ENCODE measurements at regions not wholly inside any gene's neighbourhood (a gene's known extent, or its start where the extent isn't known, plus 50 kb on each side); places are given as distances from the start of the nearest gene placed in this dataset.
"Not testable (repeated sequence)": the region's sequence is repeated elsewhere in the genome, so short reads cannot be mapped to it uniquely, and the experiment has no call there.

DNA sequence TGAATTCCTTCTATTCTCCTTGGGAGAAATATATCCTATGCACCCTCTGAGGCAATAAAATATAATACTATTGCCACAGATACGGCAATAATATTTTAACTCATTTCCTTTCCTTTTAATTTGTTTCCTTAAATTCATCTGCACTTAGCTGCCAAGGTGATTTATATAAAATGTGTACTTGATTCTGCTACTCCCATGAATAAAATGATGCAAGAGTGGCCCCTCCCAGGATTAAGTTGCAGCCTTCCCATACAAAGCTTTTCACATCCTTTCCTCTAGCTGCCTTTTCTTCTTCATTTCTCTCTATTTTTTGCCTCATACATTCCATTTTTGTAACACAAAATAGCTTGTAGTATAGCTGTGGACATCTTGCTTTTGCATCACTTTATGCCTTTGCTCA lies 464.1 kb upstream of the ZEB2 start:
- no peak for FAIRE-seq
- no peak for DNase-seq (ENCODE audit: low spot score in 2 of 2)

GRCh38 chr2:144983107-144983506 lies 463.2 kb upstream of the ZEB2 start:
- DNase-seq (ENCODE audit: low spot score in 2 of 2) (no peak), FAIRE-seq (no peak)

- no peak for FAIRE-seq
- DNase-seq (ENCODE audit: low spot score in 2 of 2), result no peak
These were observed 462.6 kb upstream of the ZEB2 start for GRCh38 chr2:144982481-144982880.

GRCh38 chr2:144975881-144976280 lies 456.0 kb upstream of the ZEB2 start:
- peak; percentile 17 to 21 for DNase-seq (ENCODE audit: low spot score in 2 of 2)
- peak; percentile 96 for FAIRE-seq

DNA sequence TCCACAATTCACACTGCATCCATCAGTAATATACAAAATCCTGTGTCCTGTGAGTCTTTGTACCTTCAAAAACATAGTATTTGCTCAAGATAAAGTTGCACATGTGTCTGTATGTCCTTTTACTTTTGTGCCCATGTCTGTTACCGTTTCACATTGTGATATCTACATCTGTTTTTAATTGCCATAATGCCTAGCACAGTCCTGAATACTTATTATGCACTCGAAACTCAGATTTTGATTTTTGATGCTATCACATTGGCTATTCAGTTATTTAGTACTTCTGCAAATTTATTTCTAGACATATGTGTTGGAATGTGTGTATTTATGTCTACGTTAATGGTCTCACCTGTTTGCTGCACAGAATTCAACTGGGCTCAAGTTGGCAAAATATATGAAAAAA lies 452.8 kb upstream of the ZEB2 start:
- DNase-seq (ENCODE audit: low spot score in 2 of 2) (no peak), FAIRE-seq (no peak)

DNA sequence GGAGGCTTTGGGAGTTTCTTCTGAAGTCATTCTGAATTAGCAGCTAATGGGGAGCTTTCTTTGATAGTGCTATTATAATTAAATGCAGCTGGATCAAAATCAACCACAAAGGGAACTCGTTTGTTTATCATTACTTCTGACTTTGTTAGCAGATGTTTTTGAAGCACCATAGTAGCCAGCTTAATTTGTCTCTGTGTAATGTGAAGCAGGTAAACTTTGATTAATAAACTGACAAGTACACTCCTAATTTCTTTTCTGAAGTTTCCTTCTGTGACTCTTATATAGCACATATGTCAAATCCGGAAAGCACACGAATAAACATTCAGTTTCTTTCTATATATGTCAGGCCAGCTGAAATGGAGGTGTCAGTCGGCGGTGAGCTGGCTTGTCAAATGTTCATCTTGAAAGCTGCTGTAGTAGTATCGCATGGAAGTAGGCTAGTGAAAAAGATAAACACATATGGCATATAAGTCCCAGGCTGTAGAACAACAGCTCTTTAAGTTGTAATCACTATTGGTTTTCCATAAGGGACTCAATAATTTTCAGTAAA lies 451.9 kb upstream of the ZEB2 start:
- no peak for DNase-seq (ENCODE audit: low spot score in 2 of 2)

DNA sequence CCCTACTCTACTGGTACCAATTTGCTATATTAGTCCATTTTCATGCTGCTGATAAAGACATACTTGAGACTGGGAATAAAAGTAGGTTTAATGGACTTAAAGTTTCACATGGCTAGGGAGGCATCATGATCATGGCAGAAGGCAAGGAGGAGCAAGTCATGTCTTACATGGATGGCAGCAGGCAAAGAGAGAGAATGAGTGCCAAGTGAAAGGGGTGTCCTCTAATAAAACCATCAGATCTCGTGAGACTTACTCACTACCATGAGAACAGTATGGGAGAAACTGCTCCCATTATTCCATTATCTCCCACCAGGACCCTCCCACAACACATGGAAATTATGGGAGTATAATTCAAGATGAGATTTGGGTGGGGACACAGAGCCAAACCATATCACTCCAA lies 450.5 kb upstream of the ZEB2 start:
- not testable (repeated sequence) for FAIRE-seq; DNase-seq (ENCODE audit: low spot score in 2 of 2)

More for the DNA sequence above, 451.9 kb upstream of the ZEB2 start:
- FAIRE-seq, result no peak

DNA sequence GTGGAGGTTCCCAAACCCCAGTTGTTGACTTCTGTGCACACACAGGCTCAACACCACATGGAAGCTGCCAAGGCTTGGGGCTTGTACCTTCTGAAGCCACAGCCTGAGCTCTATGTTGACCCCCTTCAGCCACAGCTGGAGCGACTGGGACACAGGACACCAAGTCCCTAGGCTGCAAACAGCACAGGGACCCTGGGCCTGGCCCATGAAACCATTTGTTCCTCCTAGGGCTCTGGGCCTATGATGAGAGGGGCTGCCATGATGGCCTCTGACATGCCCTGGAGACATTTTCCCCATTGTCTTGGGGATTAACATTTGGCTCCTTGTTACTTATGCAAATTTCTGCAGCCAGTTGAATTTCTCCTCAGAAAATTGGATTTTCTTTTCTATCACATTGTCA lies 449.6 kb upstream of the ZEB2 start:
- FAIRE-seq; DNase-seq (ENCODE audit: low spot score in 2 of 2): not testable (repeated sequence)

DNA sequence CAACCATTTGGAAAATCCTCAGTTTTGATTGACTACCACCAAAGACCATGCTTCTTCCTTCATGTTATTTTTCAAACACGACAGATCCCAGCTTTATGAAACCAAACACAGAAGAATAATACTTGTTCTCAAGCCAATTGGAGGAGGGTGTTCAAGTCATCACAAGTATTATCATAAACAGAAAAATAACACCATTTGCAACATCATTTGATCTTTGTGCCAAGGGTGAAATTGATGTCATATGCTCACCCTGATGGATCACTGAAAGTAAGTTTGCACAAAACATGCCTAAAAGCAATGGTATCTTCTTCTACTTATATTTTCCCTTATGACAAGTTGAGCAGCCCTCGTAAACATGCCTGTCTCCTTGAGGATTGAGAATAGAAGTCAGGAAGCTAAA lies 448.0 kb upstream of the ZEB2 start:
- no peak for FAIRE-seq
- DNase-seq (ENCODE audit: low spot score in 2 of 2), result no peak

DNA sequence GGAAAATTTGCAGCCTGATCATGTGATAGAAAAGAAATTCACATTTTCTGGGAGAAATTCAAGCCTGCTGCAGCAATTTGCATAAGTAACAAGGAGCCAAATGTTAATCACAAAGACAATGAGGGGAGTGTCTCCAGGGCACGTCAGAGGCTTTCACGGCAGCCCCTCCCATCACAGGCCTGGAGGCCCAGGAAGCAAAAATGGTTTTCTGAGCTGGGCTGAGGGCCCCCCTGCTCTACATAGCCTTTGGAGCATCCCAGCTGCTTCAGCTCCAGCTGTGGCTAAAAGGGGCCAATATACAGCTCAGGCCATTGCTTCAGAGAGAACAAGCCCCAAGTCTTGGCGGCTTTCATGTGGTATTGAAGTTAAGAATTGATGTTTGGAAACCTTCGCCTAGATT lies 445.3 kb upstream of the ZEB2 start:
- DNase-seq (ENCODE audit: low spot score in 2 of 2) (no peak), FAIRE-seq (no peak)

DNA sequence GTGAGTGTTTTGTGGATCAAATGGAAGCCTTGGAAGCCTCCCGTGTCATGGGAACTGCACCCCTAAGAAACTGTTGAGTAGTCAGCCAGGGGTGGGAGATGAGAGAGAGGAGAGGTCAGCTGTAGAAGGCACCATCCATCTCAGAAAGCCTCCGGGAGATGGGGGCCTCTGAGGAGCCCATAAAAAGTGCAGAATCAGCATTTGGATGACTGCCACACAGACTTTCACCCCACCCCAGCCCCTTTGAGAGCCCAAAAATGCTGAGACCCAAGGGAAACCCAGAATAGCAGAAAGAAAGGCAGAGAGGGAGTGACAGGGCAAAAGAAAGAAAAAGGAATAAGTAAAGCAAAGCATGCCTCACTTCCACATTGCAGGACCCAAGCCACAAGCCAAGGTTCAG lies 443.1 kb upstream of the ZEB2 start:
- DNase-seq (ENCODE audit: low spot score in 2 of 2) (no peak), FAIRE-seq (no peak)

DNA sequence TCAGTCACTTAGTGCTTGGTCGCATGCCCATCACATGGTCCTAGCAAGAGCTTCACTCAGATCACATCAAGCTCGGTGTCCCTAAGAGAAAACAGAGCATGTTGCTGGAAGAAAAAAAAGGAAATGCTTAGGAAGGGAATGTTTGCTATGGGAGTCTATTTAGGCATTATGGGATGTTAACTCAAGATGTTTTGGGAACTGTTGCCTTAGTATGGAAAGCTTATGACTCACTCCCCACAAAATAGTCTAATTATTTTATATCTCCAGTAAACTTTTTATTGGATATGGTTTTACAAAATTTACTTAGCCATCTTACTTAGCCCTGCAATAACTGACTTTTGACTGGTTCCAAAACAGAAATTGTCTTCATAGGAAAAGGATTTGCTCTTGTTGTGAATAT lies 439.5 kb upstream of the ZEB2 start:
- no peak for DNase-seq (ENCODE audit: low spot score in 2 of 2)
- FAIRE-seq, result no peak

DNA sequence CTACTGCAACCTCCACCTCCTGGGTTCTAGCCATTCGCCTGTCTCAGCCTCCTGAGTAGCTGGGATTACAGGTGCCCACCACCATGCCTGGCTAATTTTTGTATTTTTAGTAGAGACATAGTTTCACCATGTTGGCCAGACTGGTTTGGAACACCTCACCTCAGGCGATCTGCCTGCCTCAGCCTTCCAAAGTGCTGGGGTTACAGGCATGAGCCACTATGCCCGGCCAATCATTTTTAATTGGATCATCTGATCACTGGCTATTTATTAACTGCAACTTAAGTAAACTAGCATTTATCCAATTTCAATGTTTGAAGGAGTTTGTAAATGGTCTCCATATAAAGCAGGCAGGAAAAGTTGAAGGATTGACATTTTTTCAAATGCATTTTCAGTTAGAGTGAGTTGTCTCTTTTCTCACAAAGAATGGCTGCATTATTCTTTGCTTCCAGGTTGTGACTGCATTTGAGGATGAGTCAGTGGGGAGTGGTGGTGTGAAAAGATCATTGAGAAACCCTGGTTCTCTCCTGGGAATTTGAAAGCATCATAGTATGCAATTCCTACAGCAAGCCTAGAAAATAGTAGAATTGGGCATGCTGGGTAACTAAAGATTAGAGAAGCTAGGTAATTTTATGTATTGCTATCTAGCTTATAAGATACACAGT lies 431.1 kb upstream of the ZEB2 start:
- FAIRE-seq (no peak), DNase-seq (ENCODE audit: low spot score in 2 of 2) (no peak)

GRCh38 chr2:144948205-144948855 lies 428.4 kb upstream of the ZEB2 start:
- DNase-seq (ENCODE audit: low spot score in 2 of 2) (no peak), FAIRE-seq (no peak)

- no peak for FAIRE-seq
These were observed 427.8 kb upstream of the ZEB2 start for GRCh38 chr2:144947709-144948037.

DNA sequence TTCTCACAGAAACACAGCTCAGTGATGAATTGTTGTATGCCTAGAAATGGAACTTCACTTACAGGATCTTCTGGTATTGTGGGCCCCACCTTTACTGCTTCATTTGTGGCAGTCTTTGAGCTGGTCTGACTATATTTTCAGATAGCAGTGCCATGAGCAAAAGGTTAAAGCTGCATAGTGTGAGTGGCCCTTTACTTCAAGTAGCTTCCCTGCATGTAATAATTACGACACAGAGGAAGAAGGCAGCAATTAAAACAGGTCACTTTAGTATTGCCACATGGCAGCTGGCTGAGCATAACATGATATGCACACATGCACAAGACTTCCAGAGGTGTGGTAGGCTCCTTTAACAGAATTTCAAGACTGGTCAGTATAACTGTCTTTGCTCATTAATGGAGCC lies 426.3 kb upstream of the ZEB2 start:
- FAIRE-seq, result no peak
- no peak for DNase-seq (ENCODE audit: low spot score in 2 of 2)

More at GRCh38 chr2:144947709-144948037, 427.8 kb upstream of the ZEB2 start:
- no peak for DNase-seq (ENCODE audit: low spot score in 2 of 2)

GRCh38 chr2:144944546-144945220 lies 424.8 kb upstream of the ZEB2 start:
- FAIRE-seq, result no peak
- no peak for DNase-seq (ENCODE audit: low spot score in 2 of 2)

GRCh38 chr2:144943986-144944385 lies 424.1 kb upstream of the ZEB2 start:
- DNase-seq (ENCODE audit: low spot score in 2 of 2) (no peak), FAIRE-seq (no peak)

DNA sequence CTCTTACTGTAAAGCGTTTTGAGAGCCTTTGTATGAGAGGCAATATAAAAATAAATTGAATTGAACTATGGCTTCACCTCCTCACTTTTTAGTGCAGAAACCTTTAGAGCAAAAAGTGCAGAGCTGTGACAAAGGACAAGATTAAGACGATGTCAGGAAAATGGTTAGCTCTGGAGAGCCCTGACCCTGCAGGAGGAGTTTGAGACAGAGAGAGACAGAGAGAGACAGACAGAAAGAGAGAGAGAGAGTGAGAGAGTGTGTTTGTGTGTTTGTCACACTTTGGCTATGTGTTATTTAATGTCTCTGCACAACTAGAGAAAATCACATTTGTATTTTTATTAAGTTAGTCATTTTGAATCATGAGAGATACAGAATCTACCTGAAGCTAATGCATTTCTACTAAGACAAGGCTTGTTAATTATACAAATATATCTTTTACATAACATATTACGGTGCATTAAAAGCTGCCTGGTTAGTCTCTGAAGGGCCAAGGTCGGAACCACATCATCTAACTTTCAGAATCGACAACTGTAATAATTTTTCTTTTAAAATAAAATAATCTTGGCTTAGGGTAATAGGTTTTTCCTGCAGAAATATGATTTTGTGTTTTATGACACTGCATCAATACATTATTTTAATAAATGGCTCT lies 423.5 kb upstream of the ZEB2 start:
- FAIRE-seq, result no peak
- DNase-seq (ENCODE audit: low spot score in 2 of 2), result no peak

DNA sequence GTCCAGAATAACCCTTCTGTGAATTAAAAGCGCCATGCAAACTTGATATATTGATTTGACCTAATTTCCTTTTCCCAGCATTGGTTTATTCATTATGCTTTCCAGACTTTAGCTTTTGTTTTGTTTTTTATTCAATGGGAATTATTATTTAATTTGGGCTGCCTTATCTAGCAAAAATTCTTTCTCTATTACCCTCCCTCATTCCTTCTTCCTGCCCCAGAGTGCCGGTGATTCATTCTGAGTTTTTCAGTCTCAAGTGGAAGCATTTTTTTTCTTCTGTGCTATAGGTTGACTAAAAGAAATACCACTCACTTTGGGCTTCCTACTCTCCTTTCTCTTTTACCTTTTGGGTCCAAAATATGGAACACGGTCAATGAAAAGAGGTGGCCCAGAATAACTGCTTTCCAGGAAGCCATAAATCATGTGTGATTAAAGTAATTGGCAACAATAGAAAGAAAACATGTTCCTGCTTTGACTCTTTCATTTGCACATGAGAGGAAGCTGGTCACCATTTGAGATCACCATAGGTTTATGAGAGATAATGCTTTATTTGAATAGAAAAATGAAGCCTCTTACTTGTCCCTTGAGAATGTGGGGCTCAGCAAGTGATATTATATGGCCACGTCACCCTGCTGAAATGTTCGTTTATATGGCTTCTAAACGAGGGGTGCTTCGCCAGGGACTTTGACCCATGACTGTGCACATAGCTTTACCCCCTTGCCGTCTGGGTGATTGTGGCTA lies 422.8 kb upstream of the ZEB2 start:
- no peak for FAIRE-seq
- DNase-seq (ENCODE audit: low spot score in 2 of 2), result no peak
